Posterior cingulate gyrus (tissue), 11 donors: ENCODE measurements at regions not wholly inside any gene's neighbourhood (a gene's known extent, or its start where the extent isn't known, plus 50 kb on each side); places are given as distances from the start of the nearest gene placed in this dataset.
A peak's percentile ranks its signal among the peaks of the same experiment; 100 is the strongest.

Experiments
- DNase-seq, 10 donors: peaks; one replicate each; pipeline versions ENCODE4 v3.0.0 to v3.0.0-alpha.2; 2020 to 2021; ENCODE audit warnings: mixed read lengths in 3 of 10
- intact Hi-C: fragments of 100-400 bp; cut with DNase I; formaldehyde crosslinking; loops from one replicate; pipeline ENCODE4 v1.15.1; 2023

DNA sequence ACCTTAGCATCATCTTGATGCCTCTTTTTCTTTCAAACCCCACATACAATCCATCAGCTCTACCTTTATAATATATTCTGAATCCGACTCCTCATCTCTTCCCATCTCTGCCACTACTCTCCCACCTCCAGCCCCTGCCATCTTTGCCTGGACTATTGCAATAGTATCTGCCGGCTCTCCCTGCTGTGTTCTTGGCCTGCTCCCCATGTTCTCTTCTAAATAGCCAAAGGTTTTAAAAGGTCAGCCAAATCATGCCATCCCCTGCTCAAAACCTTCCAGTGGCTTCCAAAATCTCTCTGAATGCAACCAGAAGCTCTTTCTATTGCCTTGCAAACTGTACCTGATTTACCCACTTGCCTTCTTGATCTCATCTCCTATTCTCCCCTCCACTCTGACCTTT, 266.0 kb downstream of the PTTG2 start:
- intact Hi-C loops = no loop called here
- DNase-seq = no peak

DNA sequence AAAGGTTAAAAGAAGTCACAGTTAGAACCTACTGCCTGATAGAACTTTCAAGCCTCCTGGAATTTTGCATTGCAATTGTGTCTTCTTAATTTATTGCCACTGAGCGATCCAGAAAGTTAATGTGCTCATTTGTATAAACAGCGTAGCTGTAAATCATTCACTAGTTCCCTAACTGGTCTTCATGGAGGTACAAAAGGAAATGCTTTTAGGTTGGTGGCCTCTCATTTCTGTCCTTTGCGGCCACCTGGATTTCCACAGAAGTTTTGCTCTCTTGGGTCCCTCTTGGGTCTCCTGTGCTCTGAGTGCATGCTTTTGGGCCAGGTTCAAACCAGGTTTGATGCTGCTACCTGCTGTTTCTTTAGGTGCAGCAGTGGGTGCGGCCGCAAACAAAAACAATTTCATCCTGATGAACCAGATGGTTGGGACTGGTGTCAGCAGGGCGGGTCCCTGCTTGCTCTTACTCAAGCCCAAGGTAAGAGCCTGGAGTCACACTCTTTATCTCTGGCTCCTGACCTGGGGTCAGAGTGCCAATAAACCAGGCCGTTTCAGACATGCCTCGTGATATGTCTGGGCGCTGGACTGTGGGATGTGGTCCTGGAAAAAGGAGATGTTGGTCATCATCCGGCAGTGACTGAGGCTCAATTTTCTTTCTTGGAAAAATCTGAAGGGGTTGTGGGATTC, 270.1 kb downstream of the PTTG2 start:
- intact Hi-C loops = no loop called here
- no peak for DNase-seq

DNA sequence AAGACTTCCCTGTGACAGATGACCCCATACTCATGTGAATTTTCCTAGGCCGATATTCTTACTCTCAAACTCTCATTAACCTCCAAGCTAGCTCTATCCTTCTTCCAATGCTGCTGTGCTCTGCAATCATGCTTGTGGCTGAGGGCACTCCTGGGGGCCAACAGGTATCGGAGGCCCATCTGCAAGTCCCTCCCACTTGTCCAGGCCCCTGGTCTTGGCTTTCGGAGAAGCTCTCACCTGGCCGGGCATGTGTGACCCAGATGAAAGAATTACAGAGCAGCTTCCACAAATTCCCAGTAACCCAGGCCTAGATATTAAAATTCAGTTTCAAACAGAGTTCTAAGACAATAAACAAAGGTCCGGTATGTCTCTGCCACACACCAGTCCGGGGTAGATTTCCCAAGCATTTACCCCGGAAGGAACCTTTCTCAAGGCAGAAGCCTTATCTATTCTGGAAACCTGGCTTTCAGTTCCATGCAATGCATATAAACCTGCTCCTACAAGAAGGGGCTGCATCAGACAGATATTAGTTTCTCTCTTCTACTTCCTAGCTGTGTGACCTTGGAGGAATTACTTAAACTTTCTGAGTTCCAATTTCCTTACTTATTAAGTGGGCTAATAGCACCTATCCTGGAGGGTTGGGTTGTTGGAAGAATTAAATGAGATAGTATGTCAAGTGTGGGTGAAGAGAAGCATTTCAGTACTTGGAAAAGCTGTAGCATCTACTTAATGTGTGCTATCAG, 270.8 kb downstream of the PTTG2 start:
- intact Hi-C loops = no loop called here
- DNase-seq = no peak

DNA sequence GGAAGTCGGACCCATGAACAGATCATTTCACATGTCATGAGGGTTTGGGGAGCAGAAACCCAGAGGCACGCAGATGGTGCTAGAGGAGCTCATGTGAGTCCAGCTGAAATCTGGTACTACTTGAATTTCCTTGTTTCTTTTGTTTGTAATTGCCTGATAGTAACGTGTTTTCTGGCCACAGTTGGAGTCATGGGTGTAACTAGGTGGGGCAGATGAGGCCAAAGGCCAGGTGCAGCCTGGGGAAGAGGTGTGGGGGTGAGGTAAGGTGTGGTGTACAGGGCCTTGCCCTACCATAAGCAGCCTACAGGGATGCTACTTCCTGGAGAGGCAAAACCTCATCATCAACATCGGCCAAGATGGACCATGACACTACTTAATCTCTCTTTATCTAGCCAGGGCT, 271.4 kb downstream of the PTTG2 start:
- intact Hi-C loops = no loop called here
- DNase-seq = no peak

DNA sequence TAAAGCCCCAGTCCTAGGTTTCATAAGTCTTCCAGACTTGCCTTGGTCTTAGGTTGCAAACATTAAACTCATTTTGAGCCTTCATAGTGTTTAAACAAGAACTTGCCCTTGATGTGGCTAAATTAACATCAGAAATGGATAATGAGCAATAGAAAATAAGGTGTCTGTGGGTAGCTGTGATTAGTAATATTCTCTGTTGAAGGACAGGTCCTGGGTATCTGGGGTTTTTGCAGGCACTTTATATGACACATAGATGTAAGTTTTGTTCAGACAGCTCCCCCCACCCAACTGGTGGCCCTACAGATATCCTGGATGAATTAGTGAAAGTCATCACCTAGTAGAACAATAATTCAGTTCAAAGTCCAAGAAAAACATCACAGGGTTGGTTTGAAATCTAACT, 272.5 kb downstream of the PTTG2 start:
- intact Hi-C loops = no loop called here
- no peak for DNase-seq

DNA sequence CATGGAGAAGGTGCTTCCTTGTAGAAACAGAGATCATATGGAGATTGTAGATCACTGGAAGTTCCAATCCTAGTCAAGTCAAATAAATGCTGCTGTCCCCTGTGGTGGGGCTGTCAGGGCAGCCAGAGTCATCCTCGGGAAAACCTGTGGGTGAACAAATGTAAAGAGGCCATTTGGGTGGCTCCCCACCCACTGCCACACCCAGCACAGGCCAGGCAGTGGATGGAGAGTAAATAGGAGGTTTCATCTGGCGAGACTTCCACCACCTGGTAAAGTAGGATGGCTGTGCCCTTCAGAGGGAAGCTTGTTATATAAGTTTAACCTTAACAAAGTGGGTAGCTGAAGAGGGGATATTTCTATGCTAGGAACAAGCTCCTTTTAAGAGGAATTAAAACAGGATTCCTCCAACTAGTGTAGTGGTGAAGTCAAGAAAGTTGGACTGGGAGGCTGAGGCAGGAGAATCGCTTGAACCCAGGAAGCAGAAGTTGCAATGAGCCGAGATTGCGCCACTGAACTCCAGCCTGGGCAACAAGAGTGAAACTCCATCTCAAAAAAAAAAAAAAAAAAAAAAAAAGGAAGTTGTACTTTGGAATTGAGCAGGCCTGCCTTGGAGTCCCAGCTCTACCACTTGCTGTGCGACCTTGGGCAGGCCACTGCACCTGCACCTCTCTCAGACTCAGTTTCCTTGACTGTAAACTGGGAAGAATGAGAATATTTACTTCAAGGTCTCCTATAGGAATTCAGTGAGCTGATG, 273.7 kb downstream of the PTTG2 start:
- DNase-seq = no peak
- intact Hi-C loops = no loop called here

DNA sequence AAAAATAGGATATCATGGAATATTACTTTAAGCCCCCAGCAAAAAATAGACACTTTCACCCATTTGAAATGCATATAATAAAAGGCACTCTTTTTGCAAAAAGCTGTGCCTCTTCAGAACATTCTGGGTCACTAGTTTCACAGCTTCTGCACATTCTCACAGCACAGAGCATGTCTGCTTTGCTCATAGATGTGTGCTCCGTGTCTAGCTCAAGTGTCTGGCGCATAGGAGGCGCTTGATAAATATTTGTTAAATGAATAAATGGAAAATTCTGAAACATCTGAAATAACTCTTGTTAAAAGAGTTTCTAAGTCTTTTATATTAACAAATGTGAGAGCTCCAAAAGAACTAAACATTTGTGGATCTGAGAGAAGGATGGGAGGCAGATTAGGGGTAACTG, 275.2 kb downstream of the PTTG2 start:
- no peak for DNase-seq
- intact Hi-C loops = no loop called here

DNA sequence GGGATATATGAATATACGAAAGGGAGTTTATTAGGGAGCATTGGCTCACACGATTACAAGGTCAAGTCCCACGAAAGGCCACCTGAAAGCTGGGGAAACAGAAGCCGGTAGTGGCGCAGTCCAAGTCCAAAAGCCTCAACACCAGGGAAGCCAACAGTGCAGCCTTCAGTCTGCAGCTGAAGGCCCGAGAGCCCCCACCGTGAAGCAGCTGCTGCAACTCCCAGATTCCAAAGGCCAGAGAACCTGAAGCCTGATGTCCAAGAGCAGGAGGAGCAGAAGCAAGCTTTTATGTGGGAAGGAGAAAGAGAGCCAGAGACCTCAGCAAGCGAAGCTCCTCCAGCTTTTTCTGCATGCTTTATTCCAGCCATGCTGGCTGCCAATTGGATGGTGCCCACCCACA, 275.8 kb downstream of the PTTG2 start:
- DNase-seq = no peak
- intact Hi-C loops = no loop called here

DNA sequence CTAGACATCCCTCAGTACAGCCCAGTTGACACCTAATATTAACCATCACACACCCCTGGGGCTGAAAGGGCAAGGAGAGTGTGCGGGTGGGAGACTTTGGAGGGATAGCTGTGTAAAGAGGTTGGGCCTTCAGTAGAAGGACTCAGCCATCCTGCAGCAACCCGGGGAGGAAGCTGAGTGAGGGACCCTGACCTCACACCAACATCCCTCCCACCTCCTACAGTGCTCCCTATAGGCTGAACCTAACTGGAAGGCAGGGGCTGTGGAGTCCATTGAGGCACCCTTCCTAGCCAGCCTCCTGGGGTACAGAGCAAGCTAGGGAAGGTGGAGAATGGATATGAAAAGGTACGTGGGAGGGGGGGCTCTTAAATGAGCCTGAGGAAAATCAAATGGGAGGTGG, 276.3 kb downstream of the PTTG2 start:
- intact Hi-C loops = no loop called here
- DNase-seq = no peak

DNA sequence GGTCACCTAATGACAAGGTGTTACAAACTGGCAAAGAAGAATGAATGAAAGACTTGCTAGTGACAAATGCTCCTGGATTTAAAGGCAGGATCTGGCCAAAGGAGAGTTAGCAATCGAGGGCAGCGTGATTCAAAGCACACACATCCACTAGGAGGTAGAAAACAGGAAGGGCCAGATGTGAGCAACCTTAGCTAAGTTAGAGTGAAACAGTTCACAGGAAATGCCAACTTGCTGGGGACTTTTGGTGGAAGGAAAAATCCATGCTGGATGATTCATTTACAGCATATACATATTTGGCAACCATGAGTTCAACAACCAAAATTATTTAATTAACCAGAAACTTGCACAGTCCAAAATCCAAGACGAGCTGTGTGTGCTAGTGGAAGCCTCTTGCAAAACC, 276.9 kb downstream of the PTTG2 start:
- no peak for DNase-seq
- intact Hi-C loops = no loop called here

DNA sequence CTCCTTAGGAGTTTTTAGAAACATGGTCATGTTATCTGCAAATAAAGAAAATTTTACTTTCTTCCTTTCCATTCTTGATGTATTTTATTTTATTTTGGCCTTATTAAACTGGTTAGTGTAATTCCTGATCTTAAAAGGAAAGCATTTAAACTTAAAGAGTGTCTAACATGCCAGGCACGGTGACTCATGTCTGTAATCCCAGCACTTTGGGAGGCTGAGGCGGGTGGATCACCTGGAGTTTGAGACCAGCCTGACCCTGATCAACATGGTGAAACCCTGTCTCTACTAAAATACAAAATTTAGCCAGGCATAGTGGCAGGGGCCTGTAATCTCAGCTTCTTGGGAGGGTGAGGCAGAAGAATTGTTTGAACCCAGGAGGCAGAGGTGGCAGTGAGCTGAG, 281.3 kb downstream of the PTTG2 start:
- DNase-seq = no peak
- intact Hi-C loops = no loop called here

DNA sequence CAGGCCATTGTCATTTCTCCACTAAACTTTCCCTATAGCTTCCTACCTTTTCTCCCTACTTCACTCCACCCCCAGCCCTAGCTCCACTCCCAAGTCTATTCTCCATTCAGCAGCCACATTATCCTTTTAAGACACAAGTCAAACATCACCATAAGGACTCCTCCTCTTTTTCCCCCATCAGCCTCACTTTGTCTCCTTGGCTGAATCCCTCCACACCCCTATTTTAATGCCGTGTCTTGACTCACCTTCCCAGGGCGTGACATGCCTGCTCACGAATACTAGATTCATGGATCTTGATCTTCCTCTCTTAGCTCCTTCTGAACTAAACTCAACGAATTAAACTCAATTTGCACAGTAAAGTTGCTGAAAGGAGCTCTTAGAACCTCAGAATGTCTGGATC, 281.9 kb downstream of the PTTG2 start:
- intact Hi-C loops = no loop called here
- no peak for DNase-seq

DNA sequence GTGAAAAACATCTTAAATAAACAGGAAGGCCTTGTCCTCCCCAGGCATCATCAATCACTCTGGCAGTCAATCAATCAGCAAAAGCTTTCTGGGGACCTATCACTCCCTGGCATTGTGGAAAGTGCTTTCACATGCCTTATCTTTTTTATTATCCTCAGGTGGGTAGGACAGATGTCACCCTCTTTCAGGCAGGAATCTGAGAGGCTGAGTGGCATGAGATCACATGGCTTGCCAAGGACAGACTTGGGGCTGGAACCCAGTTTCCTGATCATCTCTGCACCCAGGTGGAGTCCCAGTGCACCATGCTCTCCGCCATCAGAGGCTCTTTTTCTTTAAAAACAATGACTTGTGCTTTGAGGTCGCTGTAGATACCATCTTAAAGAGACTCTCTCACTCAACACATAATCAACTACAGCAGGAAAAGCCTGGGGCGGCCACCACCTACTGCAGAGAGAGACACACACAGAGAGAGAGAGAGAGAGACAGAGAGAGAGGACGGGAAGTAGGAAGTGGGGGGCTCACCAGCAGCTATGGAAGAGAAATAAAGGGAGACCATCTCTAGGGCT, 282.7 kb downstream of the PTTG2 start:
- intact Hi-C loops = no loop called here
- DNase-seq = no peak

DNA sequence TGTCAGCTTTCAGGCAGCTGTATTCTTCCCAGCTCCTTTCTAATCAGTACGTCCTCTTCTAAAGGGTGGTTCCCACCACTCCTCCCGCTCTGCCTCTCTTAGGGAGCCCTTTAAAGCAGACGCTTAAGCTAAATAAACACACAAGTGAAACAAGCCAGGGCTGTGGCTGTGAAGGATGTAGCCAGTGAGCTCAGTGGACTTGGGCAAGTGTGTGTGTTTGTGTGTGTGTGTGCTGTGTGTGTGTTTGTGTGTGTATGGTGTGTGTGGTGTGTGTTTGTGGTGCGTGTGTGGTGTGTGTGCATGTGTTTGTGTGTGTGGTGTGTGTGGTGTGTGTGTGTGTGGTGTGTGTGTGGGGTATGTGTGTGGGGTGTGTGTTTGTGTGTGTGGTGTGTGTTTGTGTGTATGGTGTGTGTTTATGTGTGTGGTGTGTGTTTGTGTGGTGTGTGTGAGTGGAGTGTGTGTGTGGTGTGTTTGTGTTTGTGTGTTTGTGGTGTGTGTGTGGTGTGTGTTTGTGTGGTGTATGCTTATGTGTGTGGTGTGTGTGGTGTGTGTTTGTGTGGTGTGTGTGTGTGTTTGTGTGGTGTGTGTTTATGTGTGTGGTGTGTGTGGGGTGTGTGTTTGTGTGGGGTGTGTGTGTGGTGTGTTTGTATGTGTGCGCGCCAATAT, 283.3 kb downstream of the PTTG2 start:
- no peak for DNase-seq
- intact Hi-C loops = no loop called here

DNA sequence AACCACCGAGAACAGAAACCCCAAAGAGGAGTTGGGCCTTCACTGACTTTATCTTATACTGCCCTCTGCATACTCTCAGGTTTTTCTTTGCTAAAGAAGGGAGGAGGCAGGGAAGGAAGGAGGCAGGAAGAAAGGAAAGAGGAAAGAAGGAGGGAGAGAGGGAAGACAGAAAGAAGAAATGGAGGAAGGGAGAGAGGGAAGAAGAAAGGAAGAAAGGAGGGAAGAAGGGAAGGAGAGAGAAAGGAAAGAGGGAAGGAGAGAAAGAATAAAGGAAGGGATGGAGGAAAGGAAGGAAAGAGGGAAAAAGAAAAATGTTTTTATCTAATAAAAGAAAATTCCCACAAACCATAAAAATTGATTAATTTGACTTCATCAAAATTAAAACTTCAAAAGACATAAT, 294.6 kb downstream of the PTTG2 start:
- DNase-seq = no peak
- intact Hi-C loops = no loop called here

DNA sequence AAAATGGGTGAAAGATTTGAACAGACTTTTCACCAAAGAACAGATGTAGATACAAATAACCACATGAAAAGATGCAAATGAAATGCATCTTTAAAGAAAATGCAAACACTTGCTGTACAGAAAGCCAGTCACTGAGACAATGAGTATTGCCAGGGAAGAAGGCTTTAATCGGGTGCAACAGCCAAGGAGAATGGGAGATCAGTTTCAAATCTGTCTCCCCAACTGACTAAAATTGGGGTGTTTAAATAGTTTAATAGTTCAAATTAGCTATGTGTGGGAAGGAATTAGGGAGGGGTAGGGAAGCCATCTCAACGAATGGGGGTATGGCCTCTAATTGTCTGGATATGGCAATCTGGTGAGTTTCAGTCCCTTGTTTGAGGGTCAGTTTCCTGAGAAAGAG, 295.4 kb downstream of the PTTG2 start:
- no peak for DNase-seq
- intact Hi-C loops = no loop called here

DNA sequence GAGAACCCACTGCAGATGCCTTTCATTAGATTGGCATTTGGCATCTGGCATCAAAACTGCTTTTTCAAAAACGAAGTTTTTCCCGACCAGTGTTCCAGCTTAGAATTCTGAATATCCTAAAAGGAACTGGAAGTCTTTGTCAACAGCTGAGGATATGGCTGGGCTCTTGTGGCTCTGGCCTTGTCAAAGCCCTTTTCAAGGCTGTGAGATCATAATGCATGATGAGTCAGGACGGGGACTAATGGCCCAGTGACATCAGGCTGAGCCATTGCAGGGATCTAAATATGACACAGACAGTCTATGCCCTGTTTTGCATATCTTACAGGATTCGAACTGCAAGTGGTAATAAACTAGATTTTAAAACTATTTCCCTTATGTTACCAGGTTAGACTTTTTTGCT, 306.4 kb downstream of the PTTG2 start:
- intact Hi-C loops = no loop called here
- DNase-seq = peak in 7 of 10 donors; percentile 14 to 93 (median 55)

DNA sequence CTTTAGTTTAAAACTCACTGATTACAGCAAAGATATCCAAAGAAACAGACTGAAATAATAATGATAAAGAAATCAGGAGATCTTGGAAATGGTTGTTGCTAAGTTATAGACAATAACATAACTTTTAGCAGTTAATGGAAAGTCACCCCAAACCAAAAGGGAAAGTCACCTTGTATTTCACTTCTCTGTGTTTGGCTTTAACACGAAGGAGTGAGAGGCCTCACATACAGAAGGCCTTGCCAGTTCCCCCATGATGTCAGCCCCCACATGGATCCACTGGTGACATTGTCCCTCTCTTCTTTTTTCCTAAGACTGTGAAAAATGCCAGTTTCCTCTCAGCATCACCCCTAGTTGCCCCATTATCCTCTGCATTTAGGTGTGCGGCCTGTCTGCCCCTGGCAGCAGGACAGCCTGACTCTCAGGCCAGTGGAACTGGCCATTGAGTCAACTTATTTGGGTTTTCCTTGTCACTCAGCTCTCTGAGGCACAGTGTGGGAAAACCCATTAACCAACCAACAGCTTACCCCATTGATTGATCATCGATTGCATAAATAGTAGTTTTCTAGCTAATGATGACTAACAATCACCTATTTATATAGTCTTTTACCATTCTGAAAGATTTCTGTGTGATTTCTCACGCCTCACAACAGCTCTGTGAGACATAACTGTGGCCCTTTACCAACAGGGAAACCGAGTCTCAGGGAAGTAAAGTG, 308.1 kb downstream of the PTTG2 start:
- intact Hi-C loops = no loop called here

DNA sequence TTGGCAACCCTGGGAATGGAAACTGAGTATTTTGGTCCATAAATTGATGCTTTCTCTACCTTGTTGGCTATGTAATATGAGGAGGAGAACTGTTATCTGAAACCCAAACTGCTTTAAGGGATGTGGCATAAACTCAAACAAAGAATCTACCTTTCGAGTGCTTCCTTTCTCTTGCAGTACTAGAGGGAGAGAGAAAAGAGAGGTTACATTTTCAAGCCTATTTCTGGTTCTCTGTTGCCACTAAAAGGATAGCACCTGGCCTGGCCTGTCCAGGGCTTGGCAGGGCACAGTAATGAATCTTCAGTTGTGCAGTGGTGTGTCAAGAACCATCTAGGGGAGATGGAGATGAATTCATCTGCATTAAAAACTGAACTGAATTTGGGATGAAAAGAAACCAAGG, 308.6 kb downstream of the PTTG2 start:
- no peak for DNase-seq
- intact Hi-C loops = no loop called here

More for the DNA sequence above, 308.1 kb downstream of the PTTG2 start:
- DNase-seq = no peak

DNA sequence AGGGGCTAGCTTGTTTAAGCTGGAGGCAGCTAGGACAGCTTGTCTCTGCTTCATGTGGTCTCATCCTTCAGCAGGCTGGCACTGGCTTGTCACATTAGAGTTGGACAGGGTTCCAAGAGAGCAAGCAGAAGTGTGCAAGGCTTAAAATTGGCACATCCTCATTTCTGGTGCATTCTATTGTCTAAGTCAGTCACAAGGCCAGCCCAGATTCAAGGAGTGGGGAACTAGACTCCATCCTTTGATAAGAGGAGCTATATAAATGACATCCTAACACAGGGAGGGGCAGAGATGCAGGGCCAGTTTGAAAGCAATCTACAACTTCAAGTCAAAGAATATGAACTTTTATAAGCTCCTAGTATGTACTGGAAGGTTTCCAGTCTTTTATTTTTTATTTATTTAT, 313.2 kb downstream of the PTTG2 start:
- DNase-seq = no peak
- intact Hi-C loops = no loop called here
